DOHH2 (cell line): ENCODE measurements at regions not wholly inside any gene's neighbourhood (a gene's known extent, or its start where the extent isn't known, plus 50 kb on each side); places are given as distances from the start of the nearest gene placed in this dataset.

ENCODE experiments used
- CTCF ChIP-seq: fragments of 200-600 bp; sonication (generic); IDR thresholded peaks from one replicate; pipeline ENCODE4 v1.5.1; 2014; ENCODE audit warnings: antibody characterized with exemption, mild to moderate bottlenecking, low read depth, low read length; ENCODE audit not compliant: poor library complexity, severe bottlenecking
- EZH2phosphoT487 ChIP-seq: fragments of 200-600 bp; sonication (generic); IDR thresholded peaks from 2 replicates; pipeline ENCODE4 v1.6.1; 2017; ENCODE audit warnings: borderline replicate concordance, mild to moderate bottlenecking, antibody characterized with exemption, low read length, moderate library complexity, mixed read lengths

- TF ChIP-seq CTCF (no peak), EZH2phosphoT487 (no peak)
Observed at GRCh38 chr9:90333226-90333625, 309.4 kb downstream of the DIRAS2 start.
